Stomach smooth muscle (tissue), 2 donors: ENCODE measurements at regions not wholly inside any gene's neighbourhood (a gene's known extent, or its start where the extent isn't known, plus 50 kb on each side); places are given as distances from the start of the nearest gene placed in this dataset.

Source experiments
- H3K27ac ChIP-seq: one replicate; pipeline ENCODE4 v1.7.0; 2013; ENCODE audit warnings: mild to moderate bottlenecking, low read length, inconsistent platforms
- H3K27me3 ChIP-seq, 2 donors: one replicate each; pipeline ENCODE4 v1.7.0; 2013; ENCODE audit warnings: low read length in 2 of 2; ENCODE audit not compliant: insufficient read depth in 2 of 2, control insufficient read depth in 1 of 2
- H3K36me3 ChIP-seq, 2 donors: one replicate each; pipeline ENCODE4 v1.7.0; 2013; ENCODE audit warnings: low read length in 2 of 2; ENCODE audit not compliant: control insufficient read depth in 2 of 2, insufficient read depth in 2 of 2
- H3K4me1 ChIP-seq: one replicate; pipeline ENCODE4 v1.7.0; 2013; ENCODE audit warnings: low read length; ENCODE audit not compliant: control insufficient read depth, insufficient read depth
- H3K4me3 ChIP-seq, 2 donors: one replicate each; pipeline ENCODE4 v1.7.0; 2013; ENCODE audit warnings: low read length in 2 of 2
- H3K9ac ChIP-seq, 2 donors: one replicate each; pipeline ENCODE4 v1.7.0; 2013; ENCODE audit warnings: low read length in 2 of 2, mild to moderate bottlenecking in 1 of 2
- H3K9me3 ChIP-seq, 2 donors: one replicate each; pipeline ENCODE4 v1.7.0; 2013; ENCODE audit warnings: low read length in 2 of 2; ENCODE audit not compliant: control insufficient read depth in 2 of 2
- donor health status: healthy.
- donor health status: Pancreatic carcinoma.

DNA sequence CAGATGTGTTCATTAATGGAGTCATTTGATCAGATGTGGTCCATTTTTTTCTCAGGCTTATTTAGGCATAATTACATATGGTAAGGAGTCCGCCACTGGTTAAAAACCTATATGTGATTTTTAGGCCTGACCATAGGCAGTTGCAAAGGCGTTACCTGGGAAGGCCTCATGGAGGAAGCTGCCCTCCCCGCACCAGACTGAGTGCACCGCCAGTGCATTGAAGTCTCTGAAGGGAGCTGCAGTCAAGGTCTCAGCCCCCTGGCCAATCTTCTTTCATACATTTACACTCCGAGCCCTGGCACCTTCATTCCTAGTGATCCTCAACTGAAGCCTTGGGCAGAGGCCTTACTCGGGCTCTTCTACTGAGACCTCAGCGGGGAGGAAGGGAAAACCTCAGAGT lies 898.2 kb upstream of the AGA start:
- Histone ChIP-seq H3K27ac (no peak overlapping the region), H3K9ac (no peak overlapping the region), H3K9me3 (no peaks in the 10 kb centered on the region), H3K36me3 (no peaks in the 10 kb centered on the region), H3K27me3 (no peaks in the 10 kb centered on the region), H3K4me3 (no peak overlapping the region), H3K4me1 (no peaks in the 10 kb centered on the region)

- Histone ChIP-seq H3K9ac (no peak overlapping the region), H3K4me3 (no peak overlapping the region), H3K27ac (no peak overlapping the region), H3K9me3 (no peaks in the 10 kb centered on the region), H3K36me3 (no peaks in the 10 kb centered on the region), H3K27me3 (no peaks in the 10 kb centered on the region), H3K4me1 (no peaks in the 10 kb centered on the region)
Measured at GRCh38 chr4:178344096-178344495, 901.9 kb upstream of the AGA start.

DNA sequence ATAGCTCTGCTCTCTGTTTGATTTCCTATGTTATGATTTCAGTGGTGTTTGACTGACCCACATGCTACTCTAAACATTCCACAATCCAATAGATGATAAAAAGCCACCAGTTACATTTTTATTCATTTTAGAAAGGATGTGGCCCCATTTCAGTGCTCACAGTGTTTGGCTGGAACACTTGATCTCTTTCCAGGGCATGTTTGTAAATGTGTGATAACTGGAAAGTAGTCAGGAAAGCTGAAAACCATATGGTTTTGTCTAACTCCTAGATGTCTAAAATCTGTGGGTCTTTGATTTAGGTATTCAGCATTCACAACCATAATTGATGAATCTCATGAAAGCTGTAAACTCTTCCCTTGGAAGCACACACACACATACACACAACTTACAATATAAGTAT lies 904.9 kb upstream of the AGA start:
- H3K36me3 ChIP-seq: no peaks in the 10 kb centered on the region
- H3K27me3 ChIP-seq: no peaks in the 10 kb centered on the region
- H3K4me3 ChIP-seq: no peak overlapping the region
- no peaks in the 10 kb centered on the region for H3K4me1 ChIP-seq
- no peak overlapping the region for H3K9ac ChIP-seq
- no peak overlapping the region for H3K27ac ChIP-seq
- no peaks in the 10 kb centered on the region for H3K9me3 ChIP-seq

DNA sequence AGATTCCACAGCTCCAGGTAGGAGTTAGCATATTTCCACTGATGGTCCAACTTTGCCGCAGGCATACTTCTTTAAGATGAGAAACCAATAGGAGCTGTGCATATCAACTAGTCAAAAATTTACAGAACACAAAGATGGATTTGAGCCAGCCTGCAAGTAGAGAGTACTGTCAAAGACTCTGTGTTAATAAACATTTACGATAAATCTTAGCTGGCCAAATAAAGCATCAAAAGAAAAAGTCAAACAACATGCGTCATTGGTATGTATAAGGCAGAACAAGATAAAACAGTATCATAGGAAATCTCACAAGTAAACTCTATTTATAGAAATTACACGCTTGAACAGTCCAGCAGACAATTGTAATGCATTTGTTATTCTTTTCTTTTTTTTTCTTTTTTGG lies 907.4 kb upstream of the AGA start:
- H3K9ac ChIP-seq: no peak overlapping the region
- H3K36me3 ChIP-seq: no peaks in the 10 kb centered on the region
- no peak overlapping the region for H3K27ac ChIP-seq
- no peaks in the 10 kb centered on the region for H3K9me3 ChIP-seq
- no peaks in the 10 kb centered on the region for H3K27me3 ChIP-seq
- H3K4me1 ChIP-seq: no peaks in the 10 kb centered on the region
- no peak overlapping the region for H3K4me3 ChIP-seq

DNA sequence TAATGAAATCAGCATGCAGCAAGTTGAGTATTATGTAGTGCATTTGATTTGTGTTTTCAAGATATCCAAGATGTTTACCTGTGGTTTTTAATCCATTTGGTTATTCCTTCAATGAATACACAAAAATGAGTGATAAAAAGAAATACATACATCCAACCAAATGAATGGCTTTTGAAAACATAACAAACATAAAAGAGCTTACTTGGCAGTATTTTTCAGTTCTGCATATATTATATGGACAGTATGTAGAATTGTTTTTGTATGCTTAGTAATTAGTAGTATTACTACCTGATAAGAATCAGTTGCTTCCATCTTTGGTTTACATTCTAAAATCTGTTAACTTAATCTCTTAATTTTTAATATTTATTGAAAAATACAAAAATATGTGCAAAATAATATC lies 908.9 kb upstream of the AGA start:
- Histone ChIP-seq H3K36me3 (no peaks in the 10 kb centered on the region), H3K27ac (no peak overlapping the region), H3K4me3 (no peak overlapping the region), H3K27me3 (no peaks in the 10 kb centered on the region), H3K9me3 (no peaks in the 10 kb centered on the region), H3K9ac (no peak overlapping the region), H3K4me1 (no peaks in the 10 kb centered on the region)

- no peak overlapping the region for H3K4me3 ChIP-seq
- no peaks in the 10 kb centered on the region for H3K4me1 ChIP-seq
- no peaks in the 10 kb centered on the region for H3K36me3 ChIP-seq
- H3K27ac ChIP-seq: no peak overlapping the region
- no peak overlapping the region for H3K9ac ChIP-seq
- H3K9me3 ChIP-seq: no peaks in the 10 kb centered on the region
- H3K27me3 ChIP-seq: no peaks in the 10 kb centered on the region
Measured at GRCh38 chr4:178356725-178357124, 914.5 kb upstream of the AGA start.

DNA sequence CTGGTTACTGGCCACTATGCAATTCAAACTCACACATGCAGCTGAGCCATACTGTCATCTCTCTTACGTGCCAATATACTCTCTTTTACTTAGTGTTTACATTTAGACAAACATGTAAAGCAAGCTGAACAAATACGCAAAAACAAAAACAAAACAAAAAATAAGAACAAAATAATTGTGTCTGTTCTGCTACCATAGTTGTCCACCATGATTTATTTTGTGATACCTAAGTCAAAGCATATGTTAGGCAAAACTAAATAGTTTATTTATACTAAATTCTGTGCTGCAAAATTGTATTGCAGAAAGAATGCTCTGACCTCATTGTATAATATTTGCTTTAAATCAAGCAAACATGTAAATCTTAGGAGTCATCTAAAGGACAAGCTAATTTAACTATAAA lies 943.2 kb upstream of the AGA start:
- Histone ChIP-seq H3K27me3 (no peaks in the 10 kb centered on the region), H3K36me3 (no peaks in the 10 kb centered on the region), H3K4me3 (no peak overlapping the region)

GRCh38 chr4:178387756-178388155 lies 945.5 kb upstream of the AGA start:
- H3K4me1 ChIP-seq: no peaks in the 10 kb centered on the region
- H3K9ac ChIP-seq: no peak overlapping the region
- no peak overlapping the region for H3K4me3 ChIP-seq
- H3K9me3 ChIP-seq: no peaks in the 10 kb centered on the region
- no peaks in the 10 kb centered on the region for H3K27me3 ChIP-seq
- no peaks in the 10 kb centered on the region for H3K36me3 ChIP-seq
- H3K27ac ChIP-seq: no peak overlapping the region

More for the DNA sequence above, 943.2 kb upstream of the AGA start:
- Histone ChIP-seq H3K9ac (no peak overlapping the region), H3K4me1 (no peaks in the 10 kb centered on the region), H3K9me3 (no peaks in the 10 kb centered on the region), H3K27ac (no peak overlapping the region)

- H3K27me3 ChIP-seq: no peaks in the 10 kb centered on the region
- no peak overlapping the region for H3K27ac ChIP-seq
- no peaks in the 10 kb centered on the region for H3K4me1 ChIP-seq
- H3K36me3 ChIP-seq: no peaks in the 10 kb centered on the region
- peaks cover 0 to 3% of the 10 kb centered on the region in 2 donors for H3K9me3 ChIP-seq
- H3K4me3 ChIP-seq: no peak overlapping the region
- H3K9ac ChIP-seq: no peak overlapping the region
Measured at GRCh38 chr4:178395798-178396197, 953.6 kb upstream of the AGA start.

GRCh38 chr4:178412455-178412854 lies 970.2 kb upstream of the AGA start:
- no peak overlapping the region for H3K9ac ChIP-seq
- H3K9me3 ChIP-seq: peaks cover 0 to under 1% of the 10 kb centered on the region in 2 donors
- H3K27ac ChIP-seq: no peak overlapping the region
- H3K4me3 ChIP-seq: no peak overlapping the region
- H3K36me3 ChIP-seq: no peaks in the 10 kb centered on the region
- H3K4me1 ChIP-seq: no peaks in the 10 kb centered on the region
- no peaks in the 10 kb centered on the region for H3K27me3 ChIP-seq

DNA sequence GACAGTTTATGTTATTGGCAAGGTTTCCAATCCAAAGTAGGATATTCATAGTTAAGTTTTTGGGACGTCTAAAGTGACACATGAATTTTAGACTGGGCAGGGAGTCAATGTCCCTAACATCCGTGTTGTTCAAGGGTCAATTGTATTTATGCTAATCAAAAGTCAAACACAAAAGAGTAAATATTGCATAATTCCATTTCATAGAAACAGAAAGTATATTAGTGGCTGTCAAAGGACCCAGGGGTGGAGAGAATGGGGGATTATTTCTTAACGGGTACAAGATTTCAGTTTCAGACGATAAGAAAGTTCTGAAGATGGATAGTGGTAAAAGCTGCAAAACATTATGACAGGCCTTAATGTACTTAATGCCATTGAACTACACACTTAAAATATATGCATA lies 971.8 kb upstream of the AGA start:
- Histone ChIP-seq H3K36me3 (no peaks in the 10 kb centered on the region), H3K27me3 (no peaks in the 10 kb centered on the region), H3K4me1 (no peaks in the 10 kb centered on the region), H3K27ac (no peak overlapping the region), H3K9me3 (no peaks in the 10 kb centered on the region), H3K4me3 (no peak overlapping the region), H3K9ac (no peak overlapping the region)
